Fibroblast of lung (primary cell): ENCODE measurements at regions not wholly inside any gene's neighbourhood (a gene's known extent, or its start where the extent isn't known, plus 50 kb on each side); places are given as distances from the start of the nearest gene placed in this dataset.

Experiments used
- DNase-seq, 2 donors: peaks; one replicate each; pipeline versions ENCODE4 v3.0.0 to v3.0.0-alpha.2; 2010; ENCODE audit warnings: low read depth in 2 of 2
- H2AFZ ChIP-seq: 2 replicates; pipeline ENCODE4 v1.5.1; 2012; ENCODE audit warnings: low read length, control low read depth, inconsistent platforms
- H3K27ac ChIP-seq: 2 replicates; pipeline ENCODE4 v1.5.1; 2011; ENCODE audit warnings: low read length, control low read depth; ENCODE audit not compliant: insufficient read depth
- H3K27me3 ChIP-seq: 2 replicates; pipeline ENCODE4 v1.5.1; 2011; ENCODE audit warnings: mild to moderate bottlenecking, low read length; ENCODE audit not compliant: control insufficient read depth, insufficient read depth
- H3K36me3 ChIP-seq: 2 replicates; pipeline ENCODE4 v1.5.1; 2011; ENCODE audit warnings: low read length; ENCODE audit not compliant: control insufficient read depth, insufficient read depth
- H3K4me1 ChIP-seq: 2 replicates; pipeline ENCODE4 v1.5.1; 2011; ENCODE audit warnings: low read length; ENCODE audit not compliant: control insufficient read depth, insufficient read depth; ENCODE audit errors: extremely low read depth
- H3K4me2 ChIP-seq: 2 replicates; pipeline ENCODE4 v1.5.1; 2011; ENCODE audit warnings: low read length, control low read depth; ENCODE audit not compliant: insufficient read depth; ENCODE audit errors: extremely low read depth
- H3K4me3 ChIP-seq, 4 experiments: fragments of 200-600 bp in 1 of 4; sonication (generic) in 1 of 4; replicated peaks in 1 of 4; 2 replicates each; pipeline ENCODE4 v1.5.1; 2011 to 2016; ENCODE audit warnings: low read length in 4 of 4, low read depth in 3 of 4, mild to moderate bottlenecking in 3 of 4, control low read depth in 2 of 4, inconsistent platforms in 1 of 4, mixed read lengths in 1 of 4; ENCODE audit not compliant: insufficient read depth in 1 of 4; ENCODE audit errors: control extremely low read depth in 1 of 4
- H3K79me2 ChIP-seq: 2 replicates; pipeline ENCODE4 v1.5.1; 2012; ENCODE audit warnings: mild to moderate bottlenecking, low read length, inconsistent platforms; ENCODE audit not compliant: control insufficient read depth, insufficient read depth
- H3K9ac ChIP-seq: 2 replicates; pipeline ENCODE4 v1.5.1; 2011; ENCODE audit warnings: mild to moderate bottlenecking, low read length, control low read depth; ENCODE audit not compliant: insufficient read depth
- H3K9me3 ChIP-seq: 2 replicates; pipeline ENCODE4 v1.5.1; 2012; ENCODE audit warnings: low read depth, low read length; ENCODE audit not compliant: control insufficient read depth, insufficient read depth
- H4K20me1 ChIP-seq: 2 replicates; pipeline ENCODE4 v1.5.1; 2011; ENCODE audit warnings: low read length; ENCODE audit not compliant: control insufficient read depth, insufficient read depth; ENCODE audit errors: extremely low read depth
- CTCF ChIP-seq, 2 donors: IDR thresholded peaks in 1 of 2; conservative IDR thresholded peaks in 1 of 2; 1 replicate in 1 of 2; 2 replicates in 1 of 2; pipeline ENCODE4 v1.5.1; 2011 to 2012; ENCODE audit warnings: low read length in 2 of 2, control low read depth in 1 of 2, inconsistent platforms in 1 of 2, low read depth in 1 of 2, mild to moderate bottlenecking in 1 of 2
- EZH2 ChIP-seq: IDR thresholded peaks from 2 replicates; pipeline ENCODE4 v1.5.1; 2012; ENCODE audit warnings: low read length, control low read depth, mild to moderate bottlenecking; ENCODE audit errors: missing control alignments

GRCh38 chr3:69554576-69554975 is 168.7 kb upstream of the FRMD4B start:
- Histone ChIP-seq H3K27ac (no peak overlapping the region), H3K27me3 (no peaks in the 10 kb centered on the region), H4K20me1 (no peaks in the 10 kb centered on the region), H3K36me3 (no peaks in the 10 kb centered on the region), H3K9ac (no peak overlapping the region), H3K9me3 (no peaks in the 10 kb centered on the region), H3K79me2 (no peaks in the 10 kb centered on the region), H3K4me3 (no peak overlapping the region), H2AFZ (no peak overlapping the region), H3K4me1 (no peaks in the 10 kb centered on the region), H3K4me2 (no peak overlapping the region)
- TF ChIP-seq CTCF (conservative IDR thresholded peaks at IDR 0.05 in 1 of 2, IDR thresholded peaks at IDR 0.05 in 1 of 2; ENCODE audit: low read depth in 1 of 2, low read length in 2 of 2) (no peak), EZH2 (no peak)
- no peak for DNase-seq

GRCh38 chr3:69553888-69554287 is 168.0 kb upstream of the FRMD4B start:
- Histone ChIP-seq H3K9me3 (no peaks in the 10 kb centered on the region), H3K9ac (no peak overlapping the region), H3K4me2 (no peak overlapping the region), H2AFZ (no peak overlapping the region), H4K20me1 (no peaks in the 10 kb centered on the region), H3K4me1 (no peaks in the 10 kb centered on the region), H3K79me2 (no peaks in the 10 kb centered on the region), H3K27me3 (no peaks in the 10 kb centered on the region), H3K36me3 (no peaks in the 10 kb centered on the region), H3K27ac (no peak overlapping the region), H3K4me3 (no peak overlapping the region)
- TF ChIP-seq EZH2: no peak
- no peak for TF ChIP-seq CTCF (conservative IDR thresholded peaks at IDR 0.05 in 1 of 2, IDR thresholded peaks at IDR 0.05 in 1 of 2; ENCODE audit: low read depth in 1 of 2, low read length in 2 of 2)
- no peak for DNase-seq

- H3K36me3 ChIP-seq: no peaks in the 10 kb centered on the region
- no peak overlapping the region for H3K9ac ChIP-seq
- no peaks in the 10 kb centered on the region for H4K20me1 ChIP-seq
- H3K4me3 ChIP-seq: no peak overlapping the region
- no peaks in the 10 kb centered on the region for H3K79me2 ChIP-seq
- no peak overlapping the region for H2AFZ ChIP-seq
- DNase-seq: no peak
- H3K27ac ChIP-seq: no peak overlapping the region
- H3K4me1 ChIP-seq: no peaks in the 10 kb centered on the region
- TF ChIP-seq CTCF (conservative IDR thresholded peaks at IDR 0.05 in 1 of 2, IDR thresholded peaks at IDR 0.05 in 1 of 2; ENCODE audit: low read depth in 1 of 2, low read length in 2 of 2): no peak
- no peak for TF ChIP-seq EZH2
- peaks cover 3% of the 10 kb centered on the region for H3K27me3 ChIP-seq
- H3K9me3 ChIP-seq: no peaks in the 10 kb centered on the region
- H3K4me2 ChIP-seq: no peak overlapping the region
Observed at GRCh38 chr3:69547461-69547880, 161.6 kb upstream of the FRMD4B start.
